Left lung (tissue), 4 donors: ENCODE measurements at regions not wholly inside any gene's neighbourhood (a gene's known extent, or its start where the extent isn't known, plus 50 kb on each side); places are given as distances from the start of the nearest gene placed in this dataset.

Source experiments
- ATAC-seq: fragments of 200-7000 bp; cut with Tn5 transposase; one replicate; pipeline ENCODE4 v1.9.1; 2020; ENCODE audit warnings: moderate library complexity
- DNase-seq, 4 donors: peaks; one replicate each; pipeline ENCODE4 v3.0.0-alpha.2; 2013 to 2020
- H3K27ac ChIP-seq, 2 donors: fragments of 200-600 bp; sonication (generic) in 1 of 2; one replicate each; pipeline versions ENCODE4 v1.5.0 to v1.8.0; 2020 to 2021
- H3K27me3 ChIP-seq, 2 donors: fragments of 200-600 bp; sonication (generic) in 1 of 2; one replicate each; pipeline versions ENCODE4 v1.5.0 to v1.8.0; 2020 to 2021
- H3K36me3 ChIP-seq, 2 donors: fragments of 200-600 bp; sonication (generic) in 1 of 2; one replicate each; pipeline versions ENCODE4 v1.5.0 to v1.8.0; 2020 to 2021
- H3K4me1 ChIP-seq, 2 donors: fragments of 200-600 bp; one replicate each; pipeline ENCODE4 v1.8.0; 2021
- H3K4me3 ChIP-seq, 2 donors: fragments of 200-600 bp; sonication (generic) in 1 of 2; one replicate each; pipeline versions ENCODE4 v1.5.0 to v1.8.0; 2020 to 2021; ENCODE audit warnings: mild to moderate bottlenecking in 1 of 2
- H3K9me3 ChIP-seq, 2 donors: fragments of 200-600 bp; sonication (generic) in 1 of 2; one replicate each; pipeline versions ENCODE4 v1.5.0 to v1.8.0; 2020 to 2021
- CTCF ChIP-seq, 2 donors: fragments of 200-600 bp; sonication (generic) in 1 of 2; IDR thresholded peaks; one replicate each; pipeline versions ENCODE4 v1.5.0 to v1.8.0; 2021; ENCODE audit warnings: antibody characterized with exemption in 2 of 2
- intact Hi-C, 2 donors: fragments of 100-400 bp; cut with DNase I; formaldehyde crosslinking; loops; one replicate each; pipeline versions ENCODE4 v1.11.2 to v1.14.2; 2022
- donor health status: DM: no; HTN: yes; CAD: no.
- donor health status: DM: no; HTN: no; CAD: no.

GRCh38 chr1:93013145-93014065 lies 52.1 kb upstream of the DIPK1A start:
- H3K4me1 ChIP-seq = no peaks in the 10 kb centered on the region
- no peaks in the 10 kb centered on the region for H3K27me3 ChIP-seq
- no peaks in the 10 kb centered on the region for H3K9me3 ChIP-seq
- DNase-seq (no peak), ATAC-seq (no peak)
- TF ChIP-seq CTCF (IDR thresholded peaks at IDR 0.05) = no peak
- H3K4me3 ChIP-seq = no peak overlapping the region
- H3K36me3 ChIP-seq = no peaks in the 10 kb centered on the region
- intact Hi-C loops = no loop called here
- no peak overlapping the region for H3K27ac ChIP-seq

- no peak for DNase-seq
- H3K27ac ChIP-seq = no peak overlapping the region
- TF ChIP-seq CTCF (IDR thresholded peaks at IDR 0.05) = no peak
- H3K9me3 ChIP-seq = no peaks in the 10 kb centered on the region
- intact Hi-C loops = no loop called here
- no peak for ATAC-seq
- no peaks in the 10 kb centered on the region for H3K27me3 ChIP-seq
- no peaks in the 10 kb centered on the region for H3K36me3 ChIP-seq
- no peak overlapping the region for H3K4me3 ChIP-seq
- H3K4me1 ChIP-seq = no peaks in the 10 kb centered on the region
Observed at GRCh38 chr1:93014168-93014567, 52.9 kb upstream of the DIPK1A start.

GRCh38 chr1:93015590-93015989 lies 54.3 kb upstream of the DIPK1A start:
- peak; percentile 23 for ATAC-seq
- intact Hi-C loops = no loop called here
- no peak for TF ChIP-seq CTCF (IDR thresholded peaks at IDR 0.05)
- H3K4me1 ChIP-seq = no peaks in the 10 kb centered on the region
- no peak for DNase-seq
- no peaks in the 10 kb centered on the region for H3K27me3 ChIP-seq
- no peaks in the 10 kb centered on the region for H3K9me3 ChIP-seq
- H3K27ac ChIP-seq = no peak overlapping the region
- no peaks in the 10 kb centered on the region for H3K36me3 ChIP-seq
- H3K4me3 ChIP-seq = no peak overlapping the region

- TF ChIP-seq CTCF (IDR thresholded peaks at IDR 0.05) = no peak
- no peak overlapping the region for H3K4me3 ChIP-seq
- no peak overlapping the region for H3K27ac ChIP-seq
- no peaks in the 10 kb centered on the region for H3K4me1 ChIP-seq
- intact Hi-C loops = no loop called here
- no peaks in the 10 kb centered on the region for H3K27me3 ChIP-seq
- ATAC-seq (no peak), DNase-seq (no peak)
- H3K36me3 ChIP-seq = no peaks in the 10 kb centered on the region
- H3K9me3 ChIP-seq = no peaks in the 10 kb centered on the region
Observed at GRCh38 chr1:93016171-93016570, 54.9 kb upstream of the DIPK1A start.

- Histone ChIP-seq H3K36me3 (no peaks in the 10 kb centered on the region), H3K4me1 (no peaks in the 10 kb centered on the region), H3K27me3 (no peaks in the 10 kb centered on the region), H3K4me3 (no peak overlapping the region), H3K27ac (no peak overlapping the region), H3K9me3 (no peaks in the 10 kb centered on the region)
- TF ChIP-seq CTCF (IDR thresholded peaks at IDR 0.05) = peak; percentile 69 to 74
- intact Hi-C loops = no loop called here
- DNase-seq = peak in 2 of 4 donors; percentile 15 to 16
- ATAC-seq = peak; percentile 88
Observed at GRCh38 chr1:93021539-93022134, 57.4 kb upstream of the MTF2 start.
